ENCODE measurements at regions not wholly inside any gene's neighbourhood (a gene's known extent, or its start where the extent isn't known, plus 50 kb on each side); places are given as distances from the start of the nearest gene placed in this dataset.

DNA sequence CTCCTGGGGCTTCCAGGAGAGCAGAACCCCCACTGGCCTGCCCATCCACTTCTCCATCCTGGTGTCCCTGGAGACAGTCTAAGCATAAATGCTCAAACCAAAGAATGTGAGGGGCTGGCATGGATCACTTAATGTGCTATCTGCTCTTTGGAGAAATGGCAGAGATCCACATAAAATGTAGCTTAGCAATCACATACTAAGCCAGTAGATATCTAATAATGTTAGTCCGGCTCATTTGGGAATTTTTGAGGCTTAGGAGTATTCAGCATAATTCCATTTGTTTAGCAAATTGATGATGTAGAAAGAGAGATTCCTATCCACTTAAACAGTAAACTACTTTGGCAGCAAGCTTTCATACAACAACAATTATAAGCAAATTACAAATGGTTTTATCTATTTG, 90.7 kb downstream of the TENT5C start:
- peak overlapping the region; percentile 35; the same call in 1 of the 3 replicates for H2BK15ac ChIP-seq (ENCODE audit: low read depth, low read length)
- ATAC-seq (ENCODE audit: low read depth) (peak; percentile 66), DNase-seq (peak; percentile 82)
- no peak overlapping the region for H3K4me3 ChIP-seq (ENCODE audit: insufficient read depth, low read depth, low read length)
- no TSS peak for BruUV-seq (replicated peaks)
- H2AK5ac ChIP-seq (ENCODE audit: low read depth, low read length) = peak overlapping the region; percentile 51
- H2BK20ac ChIP-seq (ENCODE audit: low read depth, low read length) = peak overlapping the region; percentile 79
- peak overlapping the region; percentile 83 for H2BK120ac ChIP-seq (ENCODE audit: low read depth, low read length)
- H2AFZ ChIP-seq (replicated peaks; ENCODE audit: low read length, poor library complexity) = peak overlapping the region; percentile 75
- peaks cover 14% of the 10 kb centered on the region for H3K9me1 ChIP-seq (ENCODE audit: insufficient read depth, low read length)
- H3K14ac ChIP-seq (replicated peaks; ENCODE audit: low read depth, low read length) = peak overlapping the region; percentile 72
- H4K91ac ChIP-seq (ENCODE audit: insufficient read depth, low read depth, low read length) = peak overlapping the region; percentile 80
- TF ChIP-seq RCOR1 (IDR thresholded peaks at IDR 0.05; ENCODE audit: insufficient replicate concordance, low read length) = no peak
- peak; percentile 19; the same call in 1 of the 2 replicates for TF ChIP-seq MAFK (IDR thresholded peaks at IDR 0.05; ENCODE audit: low read depth, low read length)
- peak overlapping the region; percentile 14 to 63; a peak in 3 of 4 replicates for H4K8ac ChIP-seq (ENCODE audit: low read depth in 2 of 2, low read length in 2 of 2)
- ChIA-PET POLR2A (ENCODE audit: unreplicated experiment) (no interaction called here), CTCF (interaction anchor here (1.2 to 2.4 kb wide), 2 partner anchors 58 to 61 kb away, joined by 3 to 7 read pairs; no protein-coding TSS in a partner anchor)
- H3K79me1 ChIP-seq (ENCODE audit: low read depth in 1 of 2, low read length in 2 of 2) = peaks cover 0 to 5% of the 10 kb centered on the region in 2 experiments; a peak in 1 of 4 replicates
- peak overlapping the region; percentile 89 for H3K27ac ChIP-seq (ENCODE audit: insufficient read depth, low read length)
- H3K56ac ChIP-seq (ENCODE audit: extremely low read depth, insufficient read depth, low read length) = no peak overlapping the region
- peak overlapping the region; percentile 81 for H3K4ac ChIP-seq (ENCODE audit: low read depth, low read length)
- peak overlapping the region; percentile 1 for H4K5ac ChIP-seq (ENCODE audit: low read depth, low read length)
- H3K9me3 ChIP-seq (ENCODE audit: control insufficient read depth, insufficient read depth, low read length) = no peaks in the 10 kb centered on the region
- H3K36me3 ChIP-seq (ENCODE audit: control insufficient read depth, insufficient read depth, low read length) = no peaks in the 10 kb centered on the region
- dilution Hi-C loops (cut with HindIII; ENCODE audit: low sequenced_read_pairs, unreplicated experiment) (no loop called here), intact Hi-C loops (cut with micrococcal nuclease) (loop anchor here (2.0 to 5.0 kb wide), 3 partner anchors 56 to 201 kb away; partner anchors contain the start of gene TENT5C), in situ Hi-C loops (cut with MboI; ENCODE audit: low sequenced_read_pairs) (loop anchor here (5.0 kb wide), 1 partner anchor 89 kb away; the partner anchor contains the start of gene TENT5C)
- WGBS, 2 experiments (ENCODE audit: extremely low coverage in 2 of 2, insufficient read length in 1 of 2) = no CpG with 5 or more reads among the region's 1 CpG
- H3K9ac ChIP-seq (ENCODE audit: low read depth, low read length) = no peak overlapping the region
- peak overlapping the region; percentile 60 for H3K4me2 ChIP-seq (ENCODE audit: low read depth, low read length)
- peaks cover 3% of the 10 kb centered on the region; the same call in 1 of the 2 replicates for H4K20me1 ChIP-seq (ENCODE audit: insufficient read depth, low read length)
- H3K18ac ChIP-seq (ENCODE audit: low read depth, low read length) = peak overlapping the region; percentile 29
- H3K23ac ChIP-seq (ENCODE audit: low read depth, low read length) = peak overlapping the region; percentile 59
- peaks cover 21% of the 10 kb centered on the region for H3K4me1 ChIP-seq (ENCODE audit: control insufficient read depth, insufficient read depth, low read length)
- H2AK9ac ChIP-seq (replicated peaks; ENCODE audit: low read depth, low read length, poor library complexity) = peak overlapping the region; percentile 78
- H2BK5ac ChIP-seq (ENCODE audit: low read depth, low read length, poor library complexity, severe bottlenecking) = peak overlapping the region; percentile 84
- H3K27me3 ChIP-seq (ENCODE audit: control insufficient read depth, insufficient read depth, low read length) = no peaks in the 10 kb centered on the region

Data from IMR-90 (cell line).